GM19238 (cell line): ENCODE measurements at regions not wholly inside any gene's neighbourhood (a gene's known extent, or its start where the extent isn't known, plus 50 kb on each side); places are given as distances from the start of the nearest gene placed in this dataset.
A peak's percentile ranks its signal among the peaks of the same experiment; 100 is the strongest.

Experiments used
- DNase-seq: peaks from one replicate; pipeline ENCODE4 v3.0.0; 2011; ENCODE audit warnings: low spot score; ENCODE audit not compliant: insufficient read length

DNA sequence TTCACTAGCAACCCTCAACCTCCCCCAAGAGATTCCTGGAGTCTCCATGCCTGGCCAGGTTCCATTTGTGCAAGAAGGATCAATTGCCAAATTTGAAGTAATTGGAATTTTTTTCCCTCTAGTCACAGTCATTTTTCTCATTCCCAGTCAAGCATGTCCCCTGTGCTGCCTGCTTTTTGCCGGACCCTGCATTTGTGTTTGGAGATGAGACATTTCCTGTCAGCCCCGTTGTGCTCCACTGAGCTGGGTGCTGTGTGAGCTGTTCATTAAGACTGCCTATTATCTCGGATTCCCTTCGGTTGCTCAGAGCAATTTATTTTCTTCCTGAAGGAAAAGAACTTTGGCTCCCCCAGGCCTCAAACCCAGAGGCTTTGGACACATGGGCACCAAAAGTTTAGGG, 201.0 kb upstream of the NLRP1 start:
- DNase-seq, result peak; percentile 35

DNA sequence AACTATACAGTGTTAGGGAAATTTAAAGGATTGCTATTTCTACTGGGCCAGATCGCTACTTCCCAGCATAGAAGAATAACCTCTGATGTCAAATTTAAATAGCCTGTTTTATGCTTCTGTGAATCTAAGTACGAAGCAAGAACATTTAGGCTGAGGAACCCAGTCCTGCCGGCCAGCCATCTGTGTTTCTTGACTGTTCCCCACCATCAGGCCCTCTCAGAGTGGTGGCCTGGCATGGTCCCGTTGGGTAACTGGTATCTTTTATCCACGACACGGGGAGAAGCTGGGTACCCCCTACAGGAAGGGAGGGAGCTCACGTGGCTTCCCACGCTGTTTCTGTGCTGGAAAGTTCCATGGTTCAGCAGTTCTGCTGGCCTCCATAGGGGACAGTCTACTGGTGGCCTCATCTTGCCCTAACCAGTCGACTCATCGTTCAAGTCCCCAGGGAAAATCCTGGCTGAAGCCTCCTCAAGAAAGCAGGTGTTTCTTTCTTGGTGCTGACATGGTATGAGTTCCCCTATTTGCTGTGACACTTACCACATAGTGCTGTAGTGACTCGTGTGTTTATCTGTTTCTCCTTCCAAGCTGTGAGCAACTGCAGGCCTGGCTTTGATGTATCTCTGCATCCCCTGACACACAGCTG, 201.7 kb upstream of the NLRP1 start:
- peak; percentile 30 for DNase-seq

DNA sequence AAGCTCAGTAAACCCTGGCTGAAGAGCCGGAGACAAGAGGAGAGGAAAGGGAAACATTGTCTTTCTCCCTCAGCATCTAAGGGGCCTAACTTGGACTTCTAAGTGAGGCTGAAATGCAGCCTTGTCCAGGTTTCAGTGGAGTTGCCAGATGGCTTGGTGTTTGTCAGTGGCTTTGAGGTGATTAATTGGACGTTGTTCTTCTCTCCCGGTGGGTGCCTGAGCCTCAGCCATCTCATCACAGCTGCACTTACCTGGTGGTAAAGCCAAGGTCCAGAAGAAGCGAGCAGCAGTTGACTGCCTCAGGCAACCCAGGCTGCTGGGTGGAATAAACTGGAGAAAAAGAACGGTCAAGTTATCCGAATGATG, 202.2 kb upstream of the NLRP1 start:
- no peak for DNase-seq

DNA sequence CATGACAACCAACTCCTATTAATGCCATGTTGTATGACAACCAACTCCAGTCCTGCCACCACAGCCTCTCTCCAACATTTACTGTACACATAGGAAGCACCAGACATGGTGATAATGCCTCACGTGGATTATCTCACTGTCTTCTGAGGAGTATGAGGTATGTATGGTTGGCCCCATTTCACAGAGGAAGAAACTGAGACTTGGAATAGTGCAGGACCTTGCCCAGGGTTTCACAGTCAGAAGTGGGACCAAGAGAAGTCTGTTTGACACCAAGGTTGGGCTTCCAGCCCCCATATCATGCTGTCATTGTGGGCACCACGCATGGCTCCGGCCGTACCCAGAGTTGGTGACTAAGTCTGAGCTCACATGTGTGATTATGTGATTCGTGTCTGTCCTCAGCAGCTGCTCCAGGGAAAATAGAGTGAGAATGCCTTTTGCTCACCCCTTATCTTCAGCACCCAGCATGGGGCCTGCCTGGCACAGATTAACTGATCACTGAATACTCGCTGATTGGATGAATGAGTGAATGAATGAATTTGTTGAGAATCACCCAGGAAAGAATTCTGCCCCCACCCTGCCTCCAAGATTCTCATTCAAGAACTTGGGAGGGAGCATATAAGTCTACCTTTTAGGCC, 204.1 kb upstream of the NLRP1 start:
- DNase-seq, result no peak

DNA sequence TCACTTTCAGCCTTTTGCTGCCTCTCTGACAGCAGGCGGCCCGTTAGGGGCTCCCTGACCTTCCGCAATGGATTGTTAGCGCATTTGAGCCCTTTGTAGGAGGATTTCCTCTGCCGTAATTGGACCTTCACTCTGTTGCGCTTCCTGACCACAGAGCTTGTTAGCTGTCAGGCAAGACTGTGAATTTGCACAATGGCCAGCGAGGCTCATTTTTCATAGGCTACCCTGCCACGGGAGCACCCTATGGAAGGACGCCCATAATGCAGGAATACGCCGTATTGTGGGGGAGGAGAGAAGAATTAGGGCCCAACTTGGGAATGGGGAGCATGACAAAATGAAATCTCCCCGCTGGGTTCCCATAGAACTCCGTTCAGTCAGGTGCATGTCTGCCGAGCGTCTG, 205.2 kb upstream of the NLRP1 start:
- DNase-seq, result no peak

DNA sequence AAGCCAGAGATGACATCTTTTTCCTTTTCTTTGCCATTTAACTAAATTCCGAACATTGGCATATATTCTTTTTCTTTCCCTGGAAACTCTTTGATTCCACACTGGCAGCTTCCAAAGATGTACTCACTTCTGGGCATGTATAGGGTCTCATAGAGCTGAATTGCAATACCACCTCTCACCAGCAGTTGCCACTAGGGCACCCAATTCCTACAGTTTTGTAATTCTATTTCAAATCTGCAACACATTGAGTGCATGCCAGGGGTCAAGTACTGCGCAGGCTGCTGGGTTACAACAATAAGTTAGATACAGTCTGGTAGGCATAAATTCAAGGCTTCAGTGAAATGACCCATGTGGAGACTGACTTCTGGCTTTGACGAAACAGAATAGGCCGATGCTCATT, 208.8 kb upstream of the NLRP1 start:
- DNase-seq, result no peak

DNA sequence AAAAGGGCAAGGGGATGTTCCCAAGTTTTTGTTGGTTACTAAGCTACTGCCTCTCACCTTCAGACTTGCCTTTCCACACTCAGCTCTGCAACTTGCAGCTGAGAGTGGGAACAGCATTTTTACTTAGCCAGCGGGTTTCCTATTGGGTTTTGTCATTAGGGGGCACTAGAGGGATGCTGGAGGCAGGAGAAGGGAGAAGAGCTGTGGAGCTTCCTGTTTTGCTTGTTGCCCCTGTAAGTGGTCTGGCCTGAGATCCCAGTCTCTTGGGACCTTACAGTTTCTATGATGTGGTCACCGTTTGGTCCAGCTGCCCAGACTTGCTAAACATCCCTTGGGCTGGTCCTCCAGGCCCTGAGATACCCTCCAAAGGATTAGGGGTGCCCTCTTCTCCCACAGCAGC, 209.6 kb upstream of the NLRP1 start:
- no peak for DNase-seq

DNA sequence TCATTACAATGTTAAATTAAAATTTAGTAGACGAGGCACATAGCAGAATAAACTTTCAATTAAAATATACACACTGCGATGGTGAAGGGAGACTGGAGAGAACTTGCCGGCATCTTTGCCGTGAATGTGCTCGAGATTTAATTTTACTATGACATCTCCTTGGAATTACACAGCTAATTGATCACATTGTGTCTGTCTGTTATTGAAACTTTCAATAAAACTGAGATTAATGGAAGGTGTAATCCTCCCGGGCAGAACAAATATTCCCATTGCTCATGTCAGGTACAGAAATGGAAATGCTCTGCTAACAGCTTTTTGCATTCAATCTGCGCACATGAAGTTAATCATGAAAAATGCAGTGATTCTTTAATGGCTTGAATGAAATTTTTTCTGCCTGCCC, 210.1 kb upstream of the NLRP1 start:
- no peak for DNase-seq

DNA sequence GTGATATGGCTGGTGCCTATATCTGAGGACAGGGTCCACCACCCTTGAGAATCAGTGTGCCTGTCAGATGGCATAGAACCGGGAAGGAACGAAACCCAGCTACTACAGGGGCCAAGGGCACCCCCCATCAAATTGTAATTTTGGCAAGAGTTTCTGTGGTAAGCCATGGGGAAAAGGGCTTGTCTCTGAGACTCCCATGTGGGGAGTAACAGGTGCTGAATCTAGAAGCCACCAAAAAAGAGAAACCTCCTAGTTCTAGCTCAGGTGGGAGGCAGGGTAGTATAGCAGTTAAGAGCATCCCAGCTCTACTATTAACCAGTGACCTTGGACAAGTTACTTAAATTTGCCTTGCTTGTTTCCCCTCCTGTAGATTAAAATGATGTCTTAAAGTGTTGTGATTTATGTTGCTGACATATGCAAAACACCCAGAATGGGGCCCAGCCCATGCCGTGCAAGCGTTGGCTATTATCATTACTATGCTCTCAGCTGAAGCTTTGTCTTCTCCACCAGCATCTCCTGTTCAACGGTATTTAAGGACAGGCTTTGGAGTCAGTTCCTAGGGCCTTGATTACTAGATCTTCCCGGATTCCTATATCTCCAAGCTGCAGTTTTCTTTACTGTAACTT, 210.7 kb upstream of the NLRP1 start:
- DNase-seq, result no peak

DNA sequence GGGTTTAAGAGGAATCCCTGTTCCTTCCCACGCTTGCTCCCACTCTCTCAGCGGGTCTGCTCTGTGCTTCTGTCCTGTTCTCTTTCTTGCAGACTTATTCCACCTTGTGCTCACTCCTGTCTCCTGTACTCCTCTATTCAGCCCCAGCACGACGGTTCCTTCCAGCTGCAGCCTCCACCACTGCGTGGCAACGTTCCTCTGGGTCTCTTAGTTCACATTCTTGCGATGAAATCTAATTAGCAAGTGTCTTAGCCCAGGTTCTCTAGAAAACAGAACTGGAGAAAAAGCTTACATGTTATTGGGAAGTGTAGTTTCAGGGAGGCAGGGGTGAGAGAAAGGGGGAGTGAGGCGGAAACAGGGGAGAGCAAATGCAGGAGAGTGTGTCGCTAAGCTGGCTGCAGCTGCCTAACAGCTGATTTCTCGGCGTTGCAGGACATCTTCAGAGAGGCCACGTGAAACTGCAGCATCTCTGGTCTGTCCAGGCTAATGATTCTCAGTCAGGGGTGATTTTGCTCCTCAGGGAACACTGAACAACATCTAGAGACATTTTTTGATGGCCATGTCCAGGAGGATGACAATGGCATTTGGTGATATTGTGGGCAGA, 213.2 kb upstream of the NLRP1 start:
- no peak for DNase-seq

DNA sequence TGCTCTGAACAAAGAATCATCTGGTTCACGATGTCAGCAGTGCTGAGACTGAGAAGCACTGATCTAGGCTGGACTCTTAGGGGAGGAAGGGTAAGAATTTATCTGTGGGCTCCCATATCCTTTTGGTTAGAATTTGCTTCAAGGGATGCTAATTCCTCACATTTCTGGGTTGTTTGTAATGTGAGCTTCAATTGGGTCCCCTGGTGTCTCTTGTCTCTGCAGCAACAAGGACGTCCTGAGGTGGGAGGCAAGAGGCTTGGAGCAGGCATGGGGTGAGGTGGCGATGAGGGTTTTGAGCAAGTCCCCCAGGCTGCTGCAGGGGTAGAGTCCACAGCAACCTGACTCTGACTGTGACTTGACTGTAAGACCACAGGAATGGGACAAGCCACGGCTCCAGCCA, 213.8 kb upstream of the NLRP1 start:
- DNase-seq, result no peak

DNA sequence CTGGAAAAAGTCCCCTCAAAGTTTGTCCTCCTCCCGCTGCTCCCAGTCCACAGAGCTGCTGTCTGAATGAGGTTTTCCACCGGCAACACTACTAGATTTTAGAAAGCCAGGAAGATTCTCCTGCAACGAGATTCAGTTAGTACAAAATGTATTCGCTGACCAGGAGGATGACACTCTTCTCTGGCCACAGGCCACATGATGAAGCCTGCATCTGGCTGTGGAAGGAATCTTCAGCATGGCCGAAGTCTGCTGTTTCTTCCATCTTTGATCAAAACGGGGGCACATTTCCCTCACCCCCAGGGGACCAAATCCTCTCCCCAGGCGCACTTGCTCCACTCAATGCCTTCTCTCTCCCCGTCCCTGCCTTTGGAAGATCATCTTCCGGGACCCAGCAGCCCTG, 215.8 kb upstream of the NLRP1 start:
- no peak for DNase-seq

DNA sequence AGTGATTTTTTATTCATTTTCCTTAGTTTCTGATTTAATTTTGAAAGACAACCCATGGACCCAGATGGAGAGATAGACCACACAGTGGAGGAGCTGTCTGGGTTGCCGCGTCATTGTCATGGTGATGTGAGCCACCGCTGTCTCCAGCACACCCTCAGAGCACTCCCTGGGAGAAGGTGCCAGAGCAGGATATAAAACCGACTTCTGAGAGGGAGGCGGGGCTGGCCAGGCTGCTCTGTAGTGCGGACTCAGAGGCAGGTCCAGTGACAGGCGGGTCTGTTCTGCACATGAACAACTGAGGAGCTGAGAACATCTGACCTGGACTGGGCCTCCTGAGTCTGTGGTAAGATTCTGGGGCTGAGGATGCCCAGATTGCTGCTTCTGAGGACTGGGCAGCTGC, 216.3 kb upstream of the NLRP1 start:
- no peak for DNase-seq

DNA sequence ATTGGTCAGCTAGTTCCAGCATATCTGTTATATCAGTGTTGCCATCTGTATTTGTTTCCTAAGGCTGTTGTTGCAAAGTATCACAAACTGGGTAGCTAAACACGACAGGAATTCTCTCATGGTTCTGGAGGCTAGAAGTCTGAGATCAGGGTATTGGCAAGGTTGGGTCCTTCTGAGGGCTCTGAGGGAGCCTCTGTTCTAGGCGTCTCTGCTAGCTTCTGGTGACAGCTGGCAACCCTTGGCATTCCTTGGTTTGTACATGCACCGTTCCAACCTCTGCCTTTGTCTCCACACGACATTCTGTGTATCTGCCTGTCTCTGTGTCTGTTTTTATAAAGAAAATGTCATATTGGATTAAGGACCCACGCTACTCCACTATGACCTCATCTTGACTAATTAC, 219.9 kb upstream of the NLRP1 start:
- no peak for DNase-seq

DNA sequence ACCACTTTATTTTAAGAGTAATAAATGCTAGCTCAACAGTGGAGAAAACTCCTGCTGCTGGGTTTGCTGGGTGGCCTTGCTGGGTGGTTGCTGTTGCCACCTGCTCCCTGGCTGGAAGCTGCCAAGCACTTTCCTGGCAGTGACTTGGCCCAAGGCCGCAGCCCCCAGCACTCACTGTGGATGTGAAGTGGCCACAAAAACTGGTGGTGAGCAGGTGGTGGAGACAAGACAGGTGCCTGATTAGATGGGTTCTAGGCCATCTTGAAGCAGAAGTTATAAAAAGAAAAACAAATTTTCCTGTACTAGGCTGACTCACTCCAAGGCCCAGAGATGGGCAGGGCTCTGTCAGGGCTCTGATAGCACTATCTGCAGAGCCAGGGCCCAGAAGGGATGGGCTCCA, 224.7 kb upstream of the NLRP1 start:
- no peak for DNase-seq

DNA sequence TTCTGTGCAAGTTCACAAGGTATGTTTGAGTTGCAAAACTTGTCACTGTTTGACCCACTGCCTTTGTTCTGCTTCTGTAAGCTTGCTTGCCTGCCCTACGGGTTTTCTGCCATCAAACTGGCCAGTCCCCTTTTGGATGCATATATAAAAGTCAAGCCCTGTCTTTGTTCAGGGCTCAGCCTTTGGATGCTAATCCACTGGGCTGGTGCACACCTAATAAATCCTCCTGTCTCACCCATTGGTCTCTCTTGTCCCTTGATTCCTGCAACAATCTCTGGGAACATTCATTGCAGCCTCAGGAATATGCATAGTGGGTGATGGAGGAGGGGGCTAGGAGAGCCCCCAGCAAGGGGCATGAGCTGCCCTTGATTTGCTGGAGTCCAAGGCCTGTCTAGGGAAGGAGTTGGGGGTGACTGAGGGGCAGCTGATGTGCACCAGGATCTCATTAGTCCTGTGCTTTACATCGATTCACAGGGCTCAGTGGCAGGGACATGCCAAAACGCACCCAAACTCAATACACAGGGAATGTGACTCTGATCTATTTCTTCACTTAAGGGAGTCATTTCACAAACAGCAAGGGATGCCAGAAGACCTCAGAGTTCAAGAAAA, 225.4 kb upstream of the NLRP1 start:
- no peak for DNase-seq

DNA sequence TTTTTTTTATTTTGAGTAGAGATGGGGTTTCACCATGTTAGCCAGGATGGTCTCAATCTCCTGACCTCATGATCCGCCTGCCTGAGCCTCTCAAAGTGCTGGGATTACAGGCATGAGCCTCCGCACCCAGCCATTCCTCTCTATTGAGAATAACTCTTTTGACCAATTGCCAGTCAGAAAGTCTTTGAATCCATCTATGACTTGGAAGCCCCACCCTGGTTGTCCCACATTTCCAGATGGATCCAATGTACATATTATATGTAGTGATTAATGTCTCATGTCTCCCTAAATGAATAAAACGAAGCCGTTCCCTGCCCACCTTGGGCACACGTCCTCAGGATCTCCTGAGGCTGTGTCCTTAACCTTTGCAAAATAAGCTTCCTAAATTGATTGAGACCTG, 228.3 kb upstream of the NLRP1 start:
- no peak for DNase-seq

DNA sequence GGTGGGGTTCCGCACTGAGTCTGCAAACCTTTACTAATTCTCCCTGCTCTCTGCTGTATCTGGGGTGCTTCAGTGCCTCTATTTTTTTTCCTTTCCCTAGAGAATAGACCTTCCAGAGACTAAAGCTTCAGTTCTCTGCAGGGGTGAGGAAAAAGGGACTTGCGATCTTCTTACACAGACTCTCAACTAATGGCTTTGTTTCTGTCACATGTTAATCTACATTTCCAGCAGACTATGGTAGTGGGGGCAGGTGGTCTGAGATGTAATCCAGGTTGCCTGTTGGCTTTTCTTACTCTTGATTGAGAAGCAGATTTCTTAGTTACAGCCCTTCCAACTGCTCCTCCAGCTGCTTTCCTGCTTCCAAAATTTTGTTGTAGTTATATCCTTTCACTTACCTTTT, 229.0 kb upstream of the NLRP1 start:
- DNase-seq, result no peak

DNA sequence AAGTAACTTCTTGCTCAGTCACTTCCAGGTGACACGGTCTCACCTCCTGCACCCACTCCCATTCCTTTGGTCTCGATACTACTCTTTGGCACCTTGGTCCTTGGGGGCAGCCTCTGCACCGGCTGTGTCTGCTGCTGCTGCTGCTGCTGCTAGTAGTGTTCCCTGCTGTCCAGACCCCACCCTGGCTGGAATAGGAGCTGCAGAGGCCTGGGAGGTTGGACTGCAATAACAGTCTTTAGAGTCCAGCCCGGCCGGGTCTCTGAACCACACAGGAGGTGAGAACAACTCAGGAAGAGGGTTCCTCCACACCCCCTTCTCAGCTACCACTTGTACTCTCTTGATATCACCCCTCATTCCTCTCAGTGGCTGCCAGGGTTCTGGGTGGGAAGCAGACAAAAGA, 231.1 kb upstream of the NLRP1 start:
- DNase-seq, result no peak

DNA sequence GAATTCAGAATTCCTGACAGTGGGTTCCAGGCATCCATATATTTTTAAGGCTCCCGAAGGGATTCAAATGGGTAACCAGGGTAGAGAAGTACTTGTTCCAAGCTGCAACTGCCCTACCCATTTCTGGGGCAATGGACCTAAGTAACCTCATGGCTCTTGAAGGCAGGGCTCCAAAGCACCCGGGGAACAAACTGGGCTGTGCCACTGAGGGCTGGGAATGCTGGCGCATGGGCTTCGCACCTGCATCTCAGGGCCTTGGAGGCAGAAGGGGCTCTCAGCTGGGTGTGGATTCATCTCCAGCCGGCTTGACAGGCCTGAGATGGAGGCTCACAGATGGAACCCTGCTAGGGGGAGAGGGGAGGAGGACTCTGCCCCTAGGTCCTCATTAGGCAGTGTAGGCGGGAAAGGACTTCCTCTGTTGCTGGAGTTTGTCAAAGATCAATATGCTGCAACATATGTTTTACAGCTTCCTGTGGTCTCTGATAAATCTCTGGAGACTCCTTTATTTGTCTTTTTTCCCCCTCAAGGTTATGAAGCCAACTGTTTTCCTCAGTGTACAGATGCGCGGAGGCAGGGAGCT, 232.3 kb upstream of the NLRP1 start:
- DNase-seq, result no peak

DNA sequence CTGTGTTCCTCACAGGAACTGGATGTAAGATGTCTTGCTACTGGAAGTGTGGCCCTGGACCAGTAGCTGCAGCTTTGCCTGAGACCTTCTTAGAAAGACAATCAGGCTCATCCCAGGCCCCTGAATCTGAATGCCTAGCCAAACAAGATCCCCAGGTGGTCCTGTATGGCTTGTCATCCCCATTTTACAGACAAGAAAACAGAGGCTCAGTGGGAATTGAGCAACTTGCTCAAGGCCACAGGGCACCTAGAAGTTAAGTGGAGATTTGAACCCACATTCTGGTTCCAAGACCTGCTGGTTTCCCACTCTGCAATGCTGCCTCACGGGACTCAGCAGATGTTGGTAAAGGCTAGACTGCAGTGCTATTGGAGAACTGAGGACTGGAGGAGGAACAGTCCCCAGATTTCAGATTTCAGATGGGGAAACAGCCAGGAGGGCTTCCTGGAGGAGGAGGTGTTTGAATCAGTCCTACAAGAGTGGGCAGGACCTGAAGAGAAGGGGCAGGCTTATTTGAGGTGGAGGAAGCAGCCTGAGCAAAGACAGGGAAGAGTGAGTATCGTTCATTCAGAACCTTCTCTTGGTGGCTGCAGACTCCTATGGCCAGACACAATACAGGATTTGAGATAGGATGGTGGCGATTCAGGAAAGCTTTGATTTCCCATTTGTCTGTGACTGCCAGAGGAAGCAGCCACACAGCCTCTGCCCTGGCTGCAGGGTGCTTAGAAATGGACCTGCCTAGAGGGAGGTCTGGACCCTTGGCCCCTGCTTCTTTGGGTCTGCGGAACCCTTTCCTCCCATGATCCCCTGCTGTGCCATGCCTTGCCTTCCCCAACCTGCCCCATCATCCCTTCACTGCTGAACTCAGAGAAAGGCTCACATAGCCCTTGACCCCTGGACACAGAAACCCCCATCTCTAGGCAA, 233.4 kb upstream of the NLRP1 start:
- no peak for DNase-seq
